Ecto neural progenitor cell (in vitro differentiated cells): ENCODE measurements at regions not wholly inside any gene's neighbourhood (a gene's known extent, or its start where the extent isn't known, plus 50 kb on each side); places are given as distances from the start of the nearest gene placed in this dataset.
"Not testable (repeated sequence)": the region's sequence is repeated elsewhere in the genome, so short reads cannot be mapped to it uniquely, and the experiment has no call there.

ENCODE experiments used
- DNase-seq: peaks from one replicate; pipeline ENCODE4 v3.0.0-alpha.2; 2018; ENCODE audit warnings: low spot score

GRCh38 chr11:134588460-134589110 is 176.5 kb upstream of the B3GAT1 start:
- not testable (repeated sequence) for DNase-seq

- peak; percentile 32 for DNase-seq
Measured at GRCh38 chr11:134587345-134587744, 175.3 kb upstream of the B3GAT1 start.

- DNase-seq, result peak; percentile 21
Measured at GRCh38 chr11:134586726-134587125, 174.7 kb upstream of the B3GAT1 start.

GRCh38 chr11:134585666-134586610 is 173.9 kb upstream of the B3GAT1 start:
- no peak for DNase-seq

- DNase-seq, result no peak
Measured at GRCh38 chr11:134584706-134585445, 172.8 kb upstream of the B3GAT1 start.

GRCh38 chr11:134584001-134584561 is 172.0 kb upstream of the B3GAT1 start:
- DNase-seq, result no peak

GRCh38 chr11:134583397-134583990 is 171.5 kb upstream of the B3GAT1 start:
- DNase-seq, result no peak

GRCh38 chr11:134582770-134583095 is 170.7 kb upstream of the B3GAT1 start:
- DNase-seq, result peak; percentile 11

GRCh38 chr11:134581966-134582769 is 170.1 kb upstream of the B3GAT1 start:
- DNase-seq, result peak; percentile 13

GRCh38 chr11:134581121-134581626 is 169.1 kb upstream of the B3GAT1 start:
- peak; percentile 41 for DNase-seq

- no peak for DNase-seq
Measured at GRCh38 chr11:134580610-134580975, 168.6 kb upstream of the B3GAT1 start.

GRCh38 chr11:134579724-134580609 is 167.9 kb upstream of the B3GAT1 start:
- peak; percentile 44 for DNase-seq

GRCh38 chr11:134578807-134579723 is 167.0 kb upstream of the B3GAT1 start:
- DNase-seq, result peak; percentile 45

- peak; percentile 38 for DNase-seq
Measured at GRCh38 chr11:134577751-134578395, 165.8 kb upstream of the B3GAT1 start.

GRCh38 chr11:134576721-134577171 is 164.7 kb upstream of the B3GAT1 start:
- peak; percentile 38 for DNase-seq

GRCh38 chr11:134576286-134576685 is 164.2 kb upstream of the B3GAT1 start:
- DNase-seq, result peak; percentile 20

- DNase-seq, result peak; percentile 36
Measured at GRCh38 chr11:134575504-134576230, 163.6 kb upstream of the B3GAT1 start.
